D721Med (cell line): ENCODE measurements at regions not wholly inside any gene's neighbourhood (a gene's known extent, or its start where the extent isn't known, plus 50 kb on each side); places are given as distances from the start of the nearest gene placed in this dataset.

Experiments
- DNase-seq: peaks from one replicate; pipeline ENCODE4 v3.0.0; 2011; ENCODE audit warnings: low spot score; ENCODE audit not compliant: insufficient read length
- FAIRE-seq: peaks from 2 replicates; lab custom pipeline; 2011; peaks lifted over from hg19 to GRCh38; lab: Jason Lieb, UNC
- CTCF ChIP-seq: IDR thresholded peaks from 2 replicates; pipeline ENCODE4 v1.5.1; 2012; ENCODE audit warnings: mild to moderate bottlenecking, control low read depth; ENCODE audit not compliant: insufficient read depth; ENCODE audit errors: missing control alignments

- TF ChIP-seq CTCF = no peak
- no peak for DNase-seq
- no peak for FAIRE-seq
These were observed 375.9 kb downstream of the NXPH1 start for GRCh38 chr7:8809320-8809719.

GRCh38 chr7:8817448-8818036, 384.1 kb downstream of the NXPH1 start:
- no peak for TF ChIP-seq CTCF
- no peak for DNase-seq
- no peak for FAIRE-seq

GRCh38 chr7:8818406-8818805, 385.0 kb downstream of the NXPH1 start:
- FAIRE-seq (no peak), DNase-seq (no peak)
- no peak for TF ChIP-seq CTCF

GRCh38 chr7:8822595-8822994, 389.2 kb downstream of the NXPH1 start:
- TF ChIP-seq CTCF = no peak
- no peak for FAIRE-seq
- no peak for DNase-seq

GRCh38 chr7:8823486-8823885, 390.1 kb downstream of the NXPH1 start:
- no peak for DNase-seq
- TF ChIP-seq CTCF = peak; percentile 33
- no peak for FAIRE-seq

GRCh38 chr7:8827329-8827728, 393.9 kb downstream of the NXPH1 start:
- FAIRE-seq (no peak), DNase-seq (no peak)
- no peak for TF ChIP-seq CTCF

- no peak for FAIRE-seq
- no peak for DNase-seq
These were observed 395.7 kb downstream of the NXPH1 start for GRCh38 chr7:8829100-8829499.

More at GRCh38 chr7:8829100-8829499, 395.7 kb downstream of the NXPH1 start:
- TF ChIP-seq CTCF = no peak
